ENCODE measurements at regions not wholly inside any gene's neighbourhood (a gene's known extent, or its start where the extent isn't known, plus 50 kb on each side); places are given as distances from the start of the nearest gene placed in this dataset.

GRCh38 chr6:102344769-102345168, 951.3 kb downstream of the GRIK2 start:
- DNase-seq (ENCODE audit: extremely low spot score, unreplicated experiment) = no peak
- TF ChIP-seq CTCF (conservative IDR thresholded peaks at IDR 0.05) = no peak
- Mint-ChIP-seq H3K36me3 (no peaks in the 10 kb centered on the region), H3K4me1 (ENCODE audit: unreplicated experiment) (no peaks in the 10 kb centered on the region), H3K9me3 (peaks cover 4% of the 10 kb centered on the region), H3K27ac (no peak overlapping the region), H3K27me3 (no peaks in the 10 kb centered on the region), H3K4me3 (no peak overlapping the region)

- TF ChIP-seq CTCF (conservative IDR thresholded peaks at IDR 0.05) = no peak
- Mint-ChIP-seq H3K4me1 (ENCODE audit: unreplicated experiment) (no peaks in the 10 kb centered on the region), H3K27ac (no peak overlapping the region), H3K9me3 (no peaks in the 10 kb centered on the region), H3K4me3 (no peak overlapping the region), H3K36me3 (no peaks in the 10 kb centered on the region), H3K27me3 (no peaks in the 10 kb centered on the region)
- DNase-seq (ENCODE audit: extremely low spot score, unreplicated experiment) = no peak
These were observed 946.8 kb downstream of the GRIK2 start for GRCh38 chr6:102340311-102340710.

- no peaks in the 10 kb centered on the region for H3K36me3 Mint-ChIP-seq
- H3K9me3 Mint-ChIP-seq = peaks cover 3% of the 10 kb centered on the region
- no peak for DNase-seq (ENCODE audit: extremely low spot score, unreplicated experiment)
- H3K4me3 Mint-ChIP-seq = no peak overlapping the region
- no peak for TF ChIP-seq CTCF (conservative IDR thresholded peaks at IDR 0.05)
- no peaks in the 10 kb centered on the region for H3K27me3 Mint-ChIP-seq
- no peaks in the 10 kb centered on the region for H3K4me1 Mint-ChIP-seq (ENCODE audit: unreplicated experiment)
- H3K27ac Mint-ChIP-seq = no peak overlapping the region
These were observed 940.2 kb downstream of the GRIK2 start for GRCh38 chr6:102333736-102334135.

- H3K4me1 Mint-ChIP-seq (ENCODE audit: unreplicated experiment) = no peaks in the 10 kb centered on the region
- H3K27me3 Mint-ChIP-seq = no peaks in the 10 kb centered on the region
- no peaks in the 10 kb centered on the region for H3K9me3 Mint-ChIP-seq
- no peak for DNase-seq (ENCODE audit: extremely low spot score, unreplicated experiment)
- no peaks in the 10 kb centered on the region for H3K36me3 Mint-ChIP-seq
- H3K27ac Mint-ChIP-seq = no peak overlapping the region
- TF ChIP-seq CTCF (conservative IDR thresholded peaks at IDR 0.05) = no peak
- no peak overlapping the region for H3K4me3 Mint-ChIP-seq
These were observed 934.3 kb downstream of the GRIK2 start for GRCh38 chr6:102327697-102328225.

- no peak for DNase-seq (ENCODE audit: extremely low spot score, unreplicated experiment)
- TF ChIP-seq CTCF (conservative IDR thresholded peaks at IDR 0.05) = no peak
- no peaks in the 10 kb centered on the region for H3K4me1 Mint-ChIP-seq (ENCODE audit: unreplicated experiment)
- peaks cover 6% of the 10 kb centered on the region for H3K9me3 Mint-ChIP-seq
- no peaks in the 10 kb centered on the region for H3K27me3 Mint-ChIP-seq
- H3K4me3 Mint-ChIP-seq = no peak overlapping the region
- H3K27ac Mint-ChIP-seq = no peak overlapping the region
- H3K36me3 Mint-ChIP-seq = no peaks in the 10 kb centered on the region
These were observed 920.2 kb downstream of the GRIK2 start for GRCh38 chr6:102313699-102314098.

GRCh38 chr6:102309700-102310099, 916.2 kb downstream of the GRIK2 start:
- H3K4me1 Mint-ChIP-seq (ENCODE audit: unreplicated experiment) = no peaks in the 10 kb centered on the region
- DNase-seq (ENCODE audit: extremely low spot score, unreplicated experiment) = no peak
- peaks cover 9% of the 10 kb centered on the region for H3K9me3 Mint-ChIP-seq
- H3K4me3 Mint-ChIP-seq = no peak overlapping the region
- H3K27me3 Mint-ChIP-seq = no peaks in the 10 kb centered on the region
- no peak overlapping the region for H3K27ac Mint-ChIP-seq
- no peak for TF ChIP-seq CTCF (conservative IDR thresholded peaks at IDR 0.05)
- H3K36me3 Mint-ChIP-seq = no peaks in the 10 kb centered on the region

Measured in type B pancreatic cell (in vitro differentiated cells).